Transverse colon (tissue), 4 donors: ENCODE measurements at regions not wholly inside any gene's neighbourhood (a gene's known extent, or its start where the extent isn't known, plus 50 kb on each side); places are given as distances from the start of the nearest gene placed in this dataset.

Source experiments
- CTCF ChIP-seq, 5 experiments: fragments of 200-600 bp in 3 of 5; fragments of 450-650 bp in 2 of 5; sonication (generic) in 3 of 5; IDR thresholded peaks; 1 replicate in 2 of 5; 2 replicates in 3 of 5; pipeline ENCODE4 v1.5.1; 2016 to 2017; ENCODE audit warnings: antibody characterized with exemption in 5 of 5, inconsistent platforms in 3 of 5, mild to moderate bottlenecking in 2 of 5, moderate library complexity in 1 of 5
- EP300 ChIP-seq: sonication (generic); formaldehyde crosslinking; IDR thresholded peaks from one replicate; pipeline ENCODE4 v1.6.1; 2017; ENCODE audit warnings: antibody characterized with exemption, low read depth
- POLR2A ChIP-seq: fragments of 450-650 bp; IDR thresholded peaks from one replicate; pipeline ENCODE4 v1.6.1; 2016; ENCODE audit warnings: antibody characterized with exemption, mild to moderate bottlenecking, moderate library complexity
- POLR2AphosphoS5 ChIP-seq, 3 donors: sonication (generic); formaldehyde crosslinking; IDR thresholded peaks; one replicate each; pipeline ENCODE4 v1.6.1; 2016; ENCODE audit warnings: antibody characterized with exemption in 3 of 3

GRCh38 chr17:34832376-34832775 is 128.9 kb downstream of the CCT6B start:
- no peak for TF ChIP-seq POLR2AphosphoS5 (IDR thresholded peaks at IDR 0.05)
- no peak for TF ChIP-seq CTCF (IDR thresholded peaks at IDR 0.05)
- TF ChIP-seq POLR2A, result no peak
- TF ChIP-seq EP300, result no peak
